ENCODE measurements at regions not wholly inside any gene's neighbourhood (a gene's known extent, or its start where the extent isn't known, plus 50 kb on each side); places are given as distances from the start of the nearest gene placed in this dataset.

GRCh38 chr13:75124415-75124814 is 357.6 kb downstream of the TBC1D4 start:
- no peak for DNase-seq

- no peak for DNase-seq
These were observed 358.5 kb downstream of the TBC1D4 start for GRCh38 chr13:75123428-75123827.

- DNase-seq = no peak
These were observed 361.9 kb downstream of the TBC1D4 start for GRCh38 chr13:75120085-75120484.

DNA sequence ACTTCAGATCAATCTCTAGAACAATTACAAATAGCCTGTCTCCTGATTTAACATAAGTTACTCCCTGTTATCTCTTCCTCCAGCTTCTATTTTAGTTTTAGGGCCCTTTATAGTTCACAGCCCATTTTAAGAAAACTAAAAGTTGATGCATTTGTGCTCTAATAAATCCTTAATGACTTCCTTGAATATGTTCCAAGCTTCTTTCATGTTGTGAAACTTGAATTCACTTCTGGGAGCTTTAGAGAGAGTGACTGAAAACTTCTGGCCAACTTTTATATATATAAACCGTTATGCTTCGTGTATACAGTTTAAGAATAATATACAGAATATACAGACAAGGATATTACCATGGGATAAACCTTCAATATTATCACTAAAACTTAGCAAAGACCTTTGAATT is 366.8 kb downstream of the TBC1D4 start:
- no peak for DNase-seq

DNA sequence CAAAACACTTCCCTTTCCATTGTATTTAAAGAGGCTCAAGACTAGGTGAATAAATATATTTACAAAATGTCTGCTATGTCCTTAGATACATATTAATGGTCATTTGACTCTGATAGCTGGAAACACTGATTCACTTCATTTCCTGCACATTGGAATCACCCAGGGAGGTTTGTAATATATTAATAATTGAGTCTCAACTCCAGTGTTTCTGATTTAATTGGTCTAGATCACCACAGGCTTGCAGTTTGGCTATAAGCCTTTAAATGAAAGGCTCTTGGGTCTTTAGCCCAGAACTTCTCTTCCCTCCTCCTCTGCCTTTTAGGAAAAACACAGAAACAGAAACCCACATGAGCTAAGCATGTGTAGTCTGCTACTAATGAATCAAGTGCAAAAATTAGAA is 378.0 kb downstream of the TBC1D4 start:
- no peak for DNase-seq

- no peak for DNase-seq
These were observed 379.8 kb downstream of the TBC1D4 start for GRCh38 chr13:75102001-75102716.

GRCh38 chr13:75101348-75101747 is 380.6 kb downstream of the TBC1D4 start:
- no peak for DNase-seq

DNA sequence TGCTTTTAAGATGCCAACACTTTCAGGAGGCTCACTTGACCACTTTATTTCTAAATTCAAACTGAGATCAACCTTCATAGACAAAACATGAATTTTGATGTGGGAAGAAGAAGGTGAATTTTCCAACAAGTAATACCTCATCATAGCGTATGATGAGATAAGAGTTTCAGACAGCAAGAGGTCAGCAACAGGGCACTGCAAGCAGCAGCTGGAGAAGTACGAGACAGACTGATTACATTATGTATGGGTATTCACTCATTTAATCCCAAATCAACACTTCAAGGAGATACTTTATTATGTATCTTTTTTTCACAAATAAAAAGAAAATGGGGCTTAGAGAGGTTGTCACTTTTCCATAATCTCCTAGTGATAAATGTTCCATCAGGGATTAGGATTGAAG is 389.8 kb downstream of the TBC1D4 start:
- DNase-seq = no peak

DNA sequence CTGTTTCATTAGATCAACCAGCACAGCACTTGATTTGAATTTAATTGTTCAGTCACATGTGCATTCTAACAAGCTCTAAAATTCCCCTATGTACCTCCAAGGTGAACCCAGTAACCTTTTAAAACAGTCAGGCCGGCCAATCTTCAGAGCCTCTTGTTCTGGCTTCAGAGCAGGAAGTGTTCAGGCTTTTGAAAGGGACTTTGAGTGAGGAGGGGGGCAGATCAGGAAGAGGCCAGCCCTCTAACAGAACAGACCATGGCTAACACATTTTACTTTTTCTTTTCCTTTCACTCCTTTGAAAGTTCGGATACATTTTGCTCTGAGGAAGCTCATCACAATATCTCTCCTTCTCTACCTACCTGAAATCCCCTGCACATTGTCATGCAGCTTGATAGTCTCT is 390.3 kb downstream of the TBC1D4 start:
- DNase-seq = no peak

DNA sequence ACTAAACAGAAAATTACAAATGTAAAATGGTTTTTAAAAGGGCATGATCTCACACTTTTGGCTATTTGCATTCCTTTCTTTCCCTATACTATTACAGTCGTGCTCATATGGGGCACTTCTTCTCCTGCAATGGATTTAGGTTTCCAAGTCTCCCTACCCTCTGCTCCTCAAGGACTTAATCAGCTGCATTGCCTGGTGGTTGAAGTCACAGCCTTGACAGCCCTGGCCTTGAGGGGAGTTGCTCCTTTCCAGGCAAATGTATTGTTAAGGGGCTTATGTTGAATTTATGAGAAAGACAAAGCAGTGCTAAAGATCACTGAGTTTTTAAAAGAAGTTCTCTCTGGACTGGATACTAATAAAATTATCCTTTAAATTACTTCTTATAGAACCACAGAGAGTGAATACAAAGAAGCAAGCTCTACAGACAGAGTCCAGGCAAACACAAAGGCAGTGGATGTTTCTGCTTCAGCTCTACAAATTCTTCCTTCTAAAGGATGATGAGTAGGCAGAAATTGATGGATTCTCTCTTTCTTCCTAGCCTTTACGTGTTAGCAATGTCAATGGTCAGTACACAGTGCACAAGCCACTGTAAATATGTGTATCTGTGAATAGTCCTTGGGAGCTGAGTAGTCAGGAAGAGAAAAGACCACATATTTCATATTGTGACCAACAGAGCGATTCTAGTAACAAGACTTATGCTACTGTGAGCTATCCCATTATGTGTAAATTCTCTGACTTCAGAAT is 390.9 kb downstream of the TBC1D4 start:
- DNase-seq = no peak

GRCh38 chr13:75088915-75089314 is 393.1 kb downstream of the TBC1D4 start:
- no peak for DNase-seq

DNA sequence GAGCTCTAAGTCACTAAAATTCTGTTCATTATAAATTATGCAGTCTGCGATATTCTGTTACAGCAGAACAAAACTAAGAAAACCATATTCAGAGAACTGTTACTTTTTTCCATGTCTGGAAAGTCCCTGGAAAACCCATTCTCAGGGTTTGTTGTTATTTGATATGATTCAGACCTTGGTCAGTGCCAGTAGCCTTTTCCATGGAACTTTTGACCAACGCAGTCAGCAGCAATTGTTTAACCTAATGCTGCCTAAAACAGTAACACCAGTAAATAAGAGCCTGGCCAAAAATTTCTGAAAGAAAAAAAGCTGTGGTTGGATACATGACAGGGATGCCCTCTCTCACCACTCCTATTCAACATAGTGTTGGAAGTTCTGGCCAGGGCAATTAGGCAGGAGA is 402.7 kb downstream of the TBC1D4 start:
- DNase-seq = no peak

- DNase-seq = no peak
These were observed 405.5 kb downstream of the TBC1D4 start for GRCh38 chr13:75076476-75076875.

GRCh38 chr13:75073786-75074185 is 408.2 kb downstream of the TBC1D4 start:
- no peak for DNase-seq

- no peak for DNase-seq
These were observed 409.1 kb downstream of the TBC1D4 start for GRCh38 chr13:75072891-75073290.

DNA sequence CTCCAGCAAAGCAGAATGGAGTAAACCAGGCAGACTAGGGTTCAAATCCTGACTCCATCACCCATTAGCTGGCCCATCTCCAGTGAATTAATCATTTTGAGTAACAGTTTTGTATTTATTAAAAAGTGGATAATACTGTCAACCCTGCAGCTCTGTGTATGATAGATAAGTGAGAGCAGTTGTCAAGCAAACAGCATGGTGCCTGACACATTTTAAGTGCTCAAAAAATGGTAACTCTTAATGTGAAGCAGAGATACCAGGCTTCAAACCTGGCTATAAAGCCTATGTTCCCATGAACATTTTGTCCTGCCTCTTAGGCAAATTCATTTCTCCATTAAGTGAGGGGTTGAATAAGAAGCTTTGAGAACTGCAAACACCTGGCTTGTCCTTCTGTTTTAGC is 409.6 kb downstream of the TBC1D4 start:
- no peak for DNase-seq

GRCh38 chr13:75071796-75072195 is 410.2 kb downstream of the TBC1D4 start:
- DNase-seq = no peak

GRCh38 chr13:75071395-75071794 is 410.6 kb downstream of the TBC1D4 start:
- no peak for DNase-seq

DNA sequence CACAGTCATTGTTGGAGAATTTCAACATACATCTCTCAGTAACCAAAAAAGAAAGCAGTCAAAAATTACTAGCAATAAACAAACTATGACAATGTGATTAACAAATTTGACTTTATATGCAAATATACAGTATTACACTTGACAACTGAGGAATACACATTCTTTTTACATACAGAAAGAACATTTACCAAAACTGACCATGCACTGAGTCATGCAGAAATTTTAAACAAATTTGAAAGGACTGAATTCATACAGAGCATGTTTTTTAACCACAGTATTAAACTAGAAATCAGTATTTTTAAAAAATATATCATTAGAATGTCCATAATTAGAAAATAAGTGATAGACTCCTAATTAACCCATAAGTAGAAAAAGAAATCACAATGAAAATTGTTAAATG is 420.1 kb downstream of the TBC1D4 start:
- DNase-seq = no peak

DNA sequence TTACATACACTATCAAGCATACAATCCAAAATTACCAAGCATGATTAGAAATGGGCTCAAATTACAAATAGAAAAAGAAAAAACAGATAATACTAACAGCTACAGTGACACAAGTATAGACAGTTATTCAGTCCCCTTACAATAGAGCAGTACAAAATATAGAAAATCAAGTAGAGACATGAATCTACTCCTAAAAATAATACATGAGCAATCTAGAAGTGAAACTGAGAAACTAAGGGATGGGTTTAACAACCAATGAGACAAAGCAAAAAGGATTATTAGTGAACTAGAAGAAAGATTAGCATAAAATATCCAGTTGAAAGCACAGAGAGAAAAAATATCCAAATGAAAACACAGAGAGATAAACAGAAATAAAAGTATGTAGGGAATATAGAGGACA is 426.7 kb downstream of the TBC1D4 start:
- DNase-seq = no peak

- DNase-seq = no peak
These were observed 429.4 kb downstream of the TBC1D4 start for GRCh38 chr13:75052616-75053015.

GRCh38 chr13:75050419-75051046 is 431.4 kb downstream of the TBC1D4 start:
- DNase-seq = no peak

GRCh38 chr13:75049735-75050335 is 432.1 kb downstream of the TBC1D4 start:
- DNase-seq = no peak

DNA sequence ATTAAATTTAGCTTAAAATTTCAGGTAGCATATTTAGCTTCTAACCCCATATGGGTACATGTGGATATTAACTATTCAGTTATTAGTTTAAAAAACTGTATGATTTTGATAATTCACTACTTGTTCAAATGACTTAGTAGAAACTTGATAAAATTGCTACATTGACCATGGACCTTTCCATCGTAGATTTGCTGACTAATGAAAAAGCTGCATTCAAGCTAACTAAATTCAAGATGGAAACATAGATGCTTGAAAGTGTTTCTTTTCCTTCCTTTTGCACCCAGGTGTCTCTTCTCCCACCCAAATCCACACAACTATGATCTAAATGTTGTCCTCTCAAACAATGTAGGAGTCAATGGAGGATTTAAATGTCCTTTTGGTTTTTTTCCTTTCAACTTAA is 439.2 kb downstream of the TBC1D4 start:
- no peak for DNase-seq

All from hematopoietic multipotent progenitor cell treated with erythropoietin and hydrocortisone succinate and interleukin-3 and kit ligand, for 4 days (in vitro differentiated cells).